Right kidney (tissue), 1 donor: ENCODE measurements at regions not wholly inside any gene's neighbourhood (a gene's known extent, or its start where the extent isn't known, plus 50 kb on each side); places are given as distances from the start of the nearest gene placed in this dataset.

ENCODE experiments used
- DNase-seq: peaks from one replicate; pipeline ENCODE4 v3.0.0-alpha.2; 2016

- no peak for DNase-seq
Observed at GRCh38 chr18:31247574-31248199, 70.3 kb upstream of the DSG1 start.

- no peak for DNase-seq
Observed at GRCh38 chr18:31248783-31249521, 69.0 kb upstream of the DSG1 start.

- no peak for DNase-seq
Observed at GRCh38 chr18:31250902-31251301, 67.1 kb upstream of the DSG1 start.

- no peak for DNase-seq
Observed at GRCh38 chr18:31252522-31252921, 65.4 kb upstream of the DSG1 start.

- DNase-seq, result no peak
Observed at GRCh38 chr18:31255953-31256352, 62.0 kb upstream of the DSG1 start.

GRCh38 chr18:31258789-31259188, 59.2 kb upstream of the DSG1 start:
- DNase-seq, result no peak

GRCh38 chr18:31261792-31262582, 56.0 kb upstream of the DSG1 start:
- DNase-seq, result no peak

- no peak for DNase-seq
Observed at GRCh38 chr18:31267823-31268481, 50.0 kb upstream of the DSG1 start.
